ENCODE measurements at regions not wholly inside any gene's neighbourhood (a gene's known extent, or its start where the extent isn't known, plus 50 kb on each side); places are given as distances from the start of the nearest gene placed in this dataset.

DNA sequence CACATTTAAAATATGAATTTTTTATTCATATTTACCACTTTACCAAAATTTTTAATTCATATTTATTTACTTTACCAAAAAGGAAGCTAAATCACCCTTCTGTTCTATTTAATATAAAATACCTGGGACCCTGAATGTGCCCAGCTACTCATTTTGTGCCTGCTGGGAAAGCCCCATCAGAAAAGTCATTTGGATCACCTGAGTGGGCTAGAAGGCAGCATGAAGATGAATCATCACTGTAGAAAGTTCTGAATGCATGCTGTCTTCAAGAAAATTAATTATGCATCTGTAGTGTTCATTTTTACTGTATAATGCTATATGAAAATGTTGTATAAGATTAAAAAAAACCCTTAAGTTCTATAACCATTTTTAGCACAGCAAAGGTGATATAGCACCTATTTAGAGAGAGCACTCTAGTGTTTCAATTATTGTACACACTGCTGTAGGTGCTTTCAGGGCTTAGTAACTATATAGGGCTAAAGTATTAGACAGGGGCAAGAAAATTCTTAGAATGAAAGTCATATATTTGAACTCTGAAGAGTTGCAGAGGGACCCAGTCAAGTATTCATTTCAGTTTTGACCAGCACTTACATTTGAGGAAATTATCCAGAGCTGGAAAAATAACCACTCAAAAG is 175.1 kb downstream of the NFKBIZ start:
- no peaks in the 10 kb centered on the region for H3K79me2 ChIP-seq (ENCODE audit: insufficient read depth, low read length)
- no peaks in the 10 kb centered on the region for H4K20me1 ChIP-seq (ENCODE audit: insufficient read depth, low read length)
- peaks cover 41 to 61% of the 10 kb centered on the region in 2 donors for H3K4me1 ChIP-seq (ENCODE audit: control insufficient read depth in 1 of 2, insufficient read depth in 2 of 2, low read length in 2 of 2)
- no peaks in the 10 kb centered on the region for H3K36me3 Mint-ChIP-seq
- no peaks in the 10 kb centered on the region for H3K9me3 ChIP-seq (replicated peaks in 1 of 2; ENCODE audit: control insufficient read depth in 1 of 2, insufficient read depth in 1 of 2, low read length in 2 of 2)
- H3K4me2 ChIP-seq (replicated peaks; ENCODE audit: extremely low read depth, low read length, poor library complexity, severe bottlenecking) = no peak overlapping the region
- no peak overlapping the region for H3K27ac ChIP-seq (ENCODE audit: low read depth in 1 of 2, low read length in 2 of 2)
- H3K27me3 ChIP-seq (ENCODE audit: control insufficient read depth in 2 of 2, insufficient read depth in 2 of 2, low read length in 2 of 2) = no peaks in the 10 kb centered on the region
- peak in 1 of 3 donors; percentile 27 for DNase-seq
- no peak overlapping the region for H3K4me3 ChIP-seq (replicated peaks in 1 of 3; ENCODE audit: low read depth in 2 of 3, low read length in 3 of 3)
- no peak overlapping the region for H3K27ac Mint-ChIP-seq
- H3K27me3 Mint-ChIP-seq (ENCODE audit: low read depth in 3 of 3) = peaks cover 0 to 1% (median 0%) of the 10 kb centered on the region in 3 donors
- no peaks in the 10 kb centered on the region for H3K36me3 ChIP-seq (replicated peaks in 1 of 2; ENCODE audit: control insufficient read depth in 1 of 2, insufficient read depth in 2 of 2, low read length in 2 of 2)
- intact Hi-C loops (cut with micrococcal nuclease) = loop anchor here (10.0 kb wide), 3 partner anchors 60 to 210 kb away; partner anchors contain the start of gene NFKBIZ (in 1 of the 2)
- no peak overlapping the region for H3K4me3 Mint-ChIP-seq
- H3K9ac ChIP-seq (ENCODE audit: insufficient read depth, low read length, poor library complexity, severe bottlenecking) = no peak overlapping the region
- H3K9me3 Mint-ChIP-seq = no peaks in the 10 kb centered on the region
- H2AFZ ChIP-seq (ENCODE audit: insufficient read depth, low read depth, low read length, poor library complexity, severe bottlenecking) = no peak overlapping the region
- no peak for TF ChIP-seq CTCF (IDR thresholded peaks at IDR 0.05)
- peaks cover 43% of the 10 kb centered on the region for H3K4me1 Mint-ChIP-seq

DNA sequence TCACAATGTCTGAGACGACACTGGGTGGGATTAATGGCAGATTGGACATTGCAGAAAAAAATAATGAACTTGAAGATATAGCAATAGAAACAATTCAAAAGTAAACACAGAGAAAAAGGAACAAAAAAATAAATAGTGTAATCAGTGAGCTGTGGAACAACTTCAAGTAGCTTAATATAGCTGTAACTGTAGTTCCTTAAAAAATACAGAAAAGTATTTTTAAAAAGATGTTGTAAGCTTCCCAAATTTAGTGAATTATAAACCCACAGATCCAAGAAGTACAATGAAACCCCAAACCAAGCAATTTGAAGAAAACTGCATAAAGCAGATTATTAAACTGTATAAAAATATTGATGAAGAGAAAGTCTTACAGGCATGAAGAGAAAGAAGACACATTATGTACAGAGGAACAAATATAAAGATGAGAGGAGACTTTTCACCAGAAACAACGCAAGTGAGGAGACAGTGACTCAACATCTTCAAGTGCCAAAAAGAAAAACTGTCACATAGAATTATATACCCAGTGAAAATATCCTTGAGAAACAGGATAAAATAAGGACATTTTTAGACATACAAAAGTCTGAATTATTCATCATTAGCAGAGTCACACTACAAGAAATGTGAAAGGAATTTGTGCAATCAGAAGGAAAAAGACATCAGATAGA is 176.4 kb downstream of the NFKBIZ start:
- DNase-seq = peak in 2 of 3 donors; percentile 33 to 34
- Mint-ChIP-seq H3K27ac (peak overlapping the region; percentile 76 to 93 (median 89)), H3K36me3 (no peaks in the 10 kb centered on the region), H3K27me3 (ENCODE audit: low read depth in 3 of 3) (peaks cover 0 to 1% (median 0%) of the 10 kb centered on the region in 3 donors), H3K9me3 (no peaks in the 10 kb centered on the region), H3K4me1 (peaks cover 47% of the 10 kb centered on the region), H3K4me3 (peak overlapping the region; percentile 66 to 84)
- Histone ChIP-seq H3K27me3 (ENCODE audit: control insufficient read depth in 2 of 2, insufficient read depth in 2 of 2, low read length in 2 of 2) (no peaks in the 10 kb centered on the region), H3K4me1 (ENCODE audit: control insufficient read depth in 1 of 2, insufficient read depth in 2 of 2, low read length in 2 of 2) (peaks cover 45 to 66% of the 10 kb centered on the region in 2 donors), H3K9me3 (replicated peaks in 1 of 2; ENCODE audit: control insufficient read depth in 1 of 2, insufficient read depth in 1 of 2, low read length in 2 of 2) (no peaks in the 10 kb centered on the region), H3K9ac (ENCODE audit: insufficient read depth, low read length, poor library complexity, severe bottlenecking) (no peak overlapping the region), H3K4me3 (replicated peaks in 1 of 3; ENCODE audit: low read depth in 2 of 3, low read length in 3 of 3) (peak overlapping the region in 1 of 3 experiments; percentile 63), H3K4me2 (replicated peaks; ENCODE audit: extremely low read depth, low read length, poor library complexity, severe bottlenecking) (peak overlapping the region; percentile 71), H3K79me2 (ENCODE audit: insufficient read depth, low read length) (no peaks in the 10 kb centered on the region), H3K27ac (ENCODE audit: low read depth in 1 of 2, low read length in 2 of 2) (peak overlapping the region; percentile 66 to 78), H2AFZ (ENCODE audit: insufficient read depth, low read depth, low read length, poor library complexity, severe bottlenecking) (no peak overlapping the region), H3K36me3 (replicated peaks in 1 of 2; ENCODE audit: control insufficient read depth in 1 of 2, insufficient read depth in 2 of 2, low read length in 2 of 2) (no peaks in the 10 kb centered on the region), H4K20me1 (ENCODE audit: insufficient read depth, low read length) (no peaks in the 10 kb centered on the region)
- TF ChIP-seq CTCF (IDR thresholded peaks at IDR 0.05) = no peak
- WGBS (ENCODE audit: insufficient coverage) = no CpG with 5 or more reads among the region's 2 CpGs
- intact Hi-C loops (cut with micrococcal nuclease) = loop anchor here (10.0 kb wide), 3 partner anchors 61 to 211 kb away; partner anchors contain the start of gene NFKBIZ (in 1 of the 2)
